GM18907 (cell line): ENCODE measurements at regions not wholly inside any gene's neighbourhood (a gene's known extent, or its start where the extent isn't known, plus 50 kb on each side); places are given as distances from the start of the nearest gene placed in this dataset.
"Not testable (repeated sequence)": the region's sequence is repeated elsewhere in the genome, so short reads cannot be mapped to it uniquely, and the experiment has no call there.

ENCODE experiments used
- ATAC-seq: cut with Tn5 transposase; IDR thresholded peaks from one replicate; pipeline ENCODE4 v1.9.1; 2021; ENCODE audit warnings: mild to moderate bottlenecking, moderate library complexity; ENCODE audit not compliant: unreplicated experiment

- ATAC-seq = no peak
Observed at GRCh38 chr1:164363980-164364379, 195.0 kb upstream of the PBX1 start.

GRCh38 chr1:164366014-164366413, 193.0 kb upstream of the PBX1 start:
- no peak for ATAC-seq

GRCh38 chr1:164369698-164370365, 189.2 kb upstream of the PBX1 start:
- ATAC-seq = no peak

- no peak for ATAC-seq
Observed at GRCh38 chr1:164380893-164381292, 178.1 kb upstream of the PBX1 start.

- ATAC-seq = no peak
Observed at GRCh38 chr1:164382384-164382783, 176.6 kb upstream of the PBX1 start.

- ATAC-seq = no peak
Observed at GRCh38 chr1:164384262-164384661, 174.7 kb upstream of the PBX1 start.

- ATAC-seq = no peak
Observed at GRCh38 chr1:164417016-164417704, 141.8 kb upstream of the PBX1 start.

- no peak for ATAC-seq
Observed at GRCh38 chr1:164423136-164423535, 135.8 kb upstream of the PBX1 start.

- ATAC-seq = no peak
Observed at GRCh38 chr1:164433141-164433817, 125.7 kb upstream of the PBX1 start.

- ATAC-seq = no peak
Observed at GRCh38 chr1:164433818-164434170, 125.2 kb upstream of the PBX1 start.

GRCh38 chr1:164440232-164440631, 118.8 kb upstream of the PBX1 start:
- no peak for ATAC-seq

GRCh38 chr1:164443166-164443565, 115.8 kb upstream of the PBX1 start:
- no peak for ATAC-seq

GRCh38 chr1:164443836-164444235, 115.1 kb upstream of the PBX1 start:
- ATAC-seq = no peak

- no peak for ATAC-seq
Observed at GRCh38 chr1:164446020-164446419, 113.0 kb upstream of the PBX1 start.

GRCh38 chr1:164452549-164452948, 106.4 kb upstream of the PBX1 start:
- ATAC-seq = no peak

- no peak for ATAC-seq
Observed at GRCh38 chr1:164456272-164456671, 102.7 kb upstream of the PBX1 start.

- not testable (repeated sequence) for ATAC-seq
Observed at GRCh38 chr1:164459176-164459575, 99.8 kb upstream of the PBX1 start.

GRCh38 chr1:164466001-164466421, 93.0 kb upstream of the PBX1 start:
- ATAC-seq = no peak

GRCh38 chr1:164466429-164466828, 92.6 kb upstream of the PBX1 start:
- ATAC-seq = no peak

- ATAC-seq = no peak
Observed at GRCh38 chr1:164470996-164471395, 88.0 kb upstream of the PBX1 start.

GRCh38 chr1:164472841-164473240, 86.1 kb upstream of the PBX1 start:
- ATAC-seq = no peak

GRCh38 chr1:164473544-164473943, 85.4 kb upstream of the PBX1 start:
- ATAC-seq = no peak
